GM23338 (cell line): ENCODE measurements at regions not wholly inside any gene's neighbourhood (a gene's known extent, or its start where the extent isn't known, plus 50 kb on each side); places are given as distances from the start of the nearest gene placed in this dataset.

Experiments
- ATAC-seq: fragments of 200-7000 bp; cut with Tn5 transposase; 3 replicates; pipeline ENCODE4 v1.9.1; 2020
- DNase-seq: peaks from one replicate; pipeline ENCODE4 v3.0.0-alpha.2; 2015; ENCODE audit warnings: low spot score
- H2AFZ ChIP-seq: fragments of 200-600 bp; sonication (generic); 2 replicates; pipeline ENCODE4 v1.8.0; 2016; ENCODE audit warnings: antibody characterized with exemption, mild to moderate bottlenecking, moderate library complexity
- H3F3A ChIP-seq: fragments of 200-600 bp; sonication (generic); replicated peaks from 2 replicates; pipeline ENCODE4 v1.8.0; 2017; ENCODE audit warnings: antibody characterized with exemption, mixed run types, low read depth
- H3K27ac ChIP-seq: fragments of 200-600 bp; sonication (generic); 2 replicates; pipeline ENCODE4 v1.6.1; 2016; ENCODE audit warnings: low read depth
- H3K27me3 ChIP-seq: fragments of 200-600 bp; sonication (generic); 2 replicates; pipeline ENCODE4 v1.8.0; 2016; ENCODE audit warnings: mild to moderate bottlenecking, mixed run types, moderate library complexity; ENCODE audit not compliant: insufficient read depth
- H3K36me3 ChIP-seq: fragments of 200-600 bp; sonication (generic); 2 replicates; pipeline ENCODE4 v1.8.0; 2016; ENCODE audit warnings: mild to moderate bottlenecking; ENCODE audit not compliant: insufficient read depth
- H3K4me1 ChIP-seq: fragments of 200-600 bp; sonication (generic); 2 replicates; pipeline ENCODE4 v1.8.0; 2016; ENCODE audit warnings: mild to moderate bottlenecking, moderate library complexity; ENCODE audit not compliant: insufficient read depth
- H3K4me2 ChIP-seq: fragments of 200-600 bp; sonication (generic); 2 replicates; pipeline ENCODE4 v1.7.1; 2017; ENCODE audit warnings: mixed run types
- H3K4me3 ChIP-seq: fragments of 200-600 bp; sonication (generic); 2 replicates; pipeline ENCODE4 v1.6.1; 2016; ENCODE audit warnings: mixed run types
- H3K79me2 ChIP-seq: fragments of 200-600 bp; sonication (generic); replicated peaks from 2 replicates; pipeline ENCODE4 v1.8.0; 2017; ENCODE audit warnings: mild to moderate bottlenecking; ENCODE audit not compliant: insufficient read depth
- H3K9me2 ChIP-seq: fragments of 200-600 bp; sonication (generic); 2 replicates; pipeline ENCODE4 v1.8.0; 2017; ENCODE audit not compliant: insufficient read depth
- H4K20me1 ChIP-seq: fragments of 200-600 bp; sonication (generic); replicated peaks from 2 replicates; pipeline ENCODE4 v1.8.0; 2017; ENCODE audit warnings: mild to moderate bottlenecking; ENCODE audit not compliant: insufficient read depth
- H3K27ac Mint-ChIP-seq: 2 replicates; pipeline ENCODE4 v1.8.0; 2020; ENCODE audit warnings: inconsistent platforms, mild to moderate bottlenecking, moderate library complexity, mixed read lengths
- H3K27me3 Mint-ChIP-seq: 3 replicates; pipeline ENCODE4 v1.8.0; 2022; ENCODE audit warnings: low read depth, mild to moderate bottlenecking, moderate library complexity, mixed read lengths, inconsistent platforms; ENCODE audit not compliant: insufficient read depth, poor library complexity
- H3K36me3 Mint-ChIP-seq: 3 replicates; pipeline ENCODE4 v1.8.0; 2021; ENCODE audit warnings: low read depth, mild to moderate bottlenecking, inconsistent platforms, moderate library complexity, mixed read lengths
- H3K4me1 Mint-ChIP-seq: 3 replicates; pipeline ENCODE4 v1.8.0; 2020; ENCODE audit warnings: mild to moderate bottlenecking, inconsistent platforms, mixed read lengths
- H3K4me3 Mint-ChIP-seq: 3 replicates; pipeline ENCODE4 v1.8.0; 2021; ENCODE audit warnings: moderate library complexity, mild to moderate bottlenecking, inconsistent platforms, mixed read lengths
- H3K9me3 Mint-ChIP-seq: 3 replicates; pipeline ENCODE4 v1.8.0; 2020; ENCODE audit warnings: moderate library complexity, mild to moderate bottlenecking, inconsistent platforms, mixed read lengths
- ETS1 ChIP-seq: IDR thresholded peaks from 2 replicates; pipeline ENCODE4 v1.6.1; 2016; ENCODE audit warnings: antibody characterized with exemption
- EZH2phosphoT487 ChIP-seq: fragments of 200-600 bp; sonication (generic); IDR thresholded peaks from one replicate; pipeline ENCODE4 v1.8.1; 2018; ENCODE audit warnings: antibody characterized with exemption; ENCODE audit not compliant: unreplicated experiment
- NANOG ChIP-seq: IDR thresholded peaks from 2 replicates; pipeline ENCODE4 v1.6.1; 2016; ENCODE audit warnings: antibody characterized with exemption, borderline replicate concordance
- REST ChIP-seq: IDR thresholded peaks from one replicate; pipeline ENCODE4 v1.6.1; 2018; ENCODE audit warnings: antibody characterized with exemption; ENCODE audit not compliant: unreplicated experiment
- STAT1 ChIP-seq: IDR thresholded peaks from one replicate; pipeline ENCODE4 v1.6.1; 2016; ENCODE audit warnings: antibody characterized with exemption; ENCODE audit not compliant: unreplicated experiment
- ZNF114 ChIP-seq: fragments of 250-450 bp; sonication (Bioruptor Pico); IDR thresholded peaks from 2 replicates; pipeline ENCODE4 v1.5.0; 2020; ENCODE audit warnings: mild to moderate bottlenecking, moderate library complexity
- ZNF462 ChIP-seq: fragments of 250-450 bp; sonication (Bioruptor Pico); IDR thresholded peaks from 2 replicates; pipeline ENCODE4 v1.5.0; 2020; ENCODE audit warnings: mild to moderate bottlenecking, moderate library complexity

- TF ChIP-seq ETS1 (no peak), ZNF114 (no peak)
Observed at GRCh38 chr2:195545811-195546210, 111.2 kb upstream of the SLC39A10 start (continued).

GRCh38 chr2:195543902-195544894, 112.8 kb upstream of the SLC39A10 start:
- TF ChIP-seq NANOG (no peak), STAT1 (no peak), ZNF114 (no peak), EZH2phosphoT487 (no peak), ZNF462 (CRISPR knock-in tag) (no peak), REST (no peak)
- ATAC-seq (no peak), DNase-seq (no peak)
- H3K4me1 ChIP-seq, result peaks cover 8% of the 10 kb centered on the region
- H3K36me3 Mint-ChIP-seq, result peaks cover 6% of the 10 kb centered on the region; the same call in 2 of the 3 replicates
- no peak overlapping the region; the same call in 1 of the 2 replicates for H3K27ac Mint-ChIP-seq
- no peaks in the 10 kb centered on the region for H3F3A ChIP-seq
- H3K4me3 Mint-ChIP-seq, result no peak overlapping the region
- H3K4me2 ChIP-seq, result 0 out of 2 replicates have a peak overlapping the region, but pooled peaks have one; percentile 48
- H2AFZ ChIP-seq, result no peak overlapping the region
- H3K9me2 ChIP-seq, result 0 out of 2 replicates have a peak, but pooled peaks cover 3% of the 10 kb centered on the region
- H3K27ac ChIP-seq, result no peak overlapping the region
- no peaks in the 10 kb centered on the region for H4K20me1 ChIP-seq
- H3K79me2 ChIP-seq, result no peaks in the 10 kb centered on the region
- H3K27me3 ChIP-seq, result no peaks in the 10 kb centered on the region
- no peak overlapping the region for H3K4me3 ChIP-seq
- H3K4me1 Mint-ChIP-seq, result peaks cover 5% of the 10 kb centered on the region; the same call in 2 of the 3 replicates
- H3K27me3 Mint-ChIP-seq, result peaks cover 2% of the 10 kb centered on the region
- peaks cover 13% of the 10 kb centered on the region; the same call in 2 of the 3 replicates for H3K9me3 Mint-ChIP-seq
- H3K36me3 ChIP-seq, result no peaks in the 10 kb centered on the region
